Prostate gland (tissue), 2 donors: ENCODE measurements at regions not wholly inside any gene's neighbourhood (a gene's known extent, or its start where the extent isn't known, plus 50 kb on each side); places are given as distances from the start of the nearest gene placed in this dataset.

Source experiments
- DNase-seq: peaks from one replicate; pipeline ENCODE4 v3.0.0-alpha.2; 2019; ENCODE audit warnings: low spot score
- H3K27ac ChIP-seq, 2 donors: fragments of 200-600 bp; sonication (generic); 2 replicates each; pipeline ENCODE4 v1.5.1; 2017 to 2019
- H3K27me3 ChIP-seq: fragments of 200-600 bp; sonication (generic); replicated peaks from 2 replicates; pipeline ENCODE4 v1.5.1; 2019; ENCODE audit not compliant: insufficient read depth
- H3K36me3 ChIP-seq, 2 donors: fragments of 200-600 bp; sonication (generic); 1 replicate in 1 of 2; 2 replicates in 1 of 2; pipeline versions ENCODE4 v1.5.1 to v1.8.1; 2017 to 2019
- H3K4me1 ChIP-seq: fragments of 200-600 bp; sonication (generic); replicated peaks from 2 replicates; pipeline ENCODE4 v1.5.1; 2019
- H3K4me3 ChIP-seq, 2 donors: fragments of 200-600 bp; sonication (generic); 2 replicates each; pipeline ENCODE4 v1.5.1; 2017 to 2019
- H3K9me3 ChIP-seq: fragments of 200-600 bp; sonication (generic); 2 replicates; pipeline ENCODE4 v1.5.1; 2017
- CTCF ChIP-seq, 4 experiments: fragments of 200-600 bp in 2 of 4; fragments of 450-650 bp in 2 of 4; sonication (generic) in 2 of 4; IDR thresholded peaks; 1 replicate in 3 of 4; 2 replicates in 1 of 4; pipeline ENCODE4 v1.5.1; 2016 to 2019; ENCODE audit warnings: antibody characterized with exemption in 4 of 4, mild to moderate bottlenecking in 2 of 4, moderate library complexity in 2 of 4
- POLR2A ChIP-seq: fragments of 450-650 bp; IDR thresholded peaks from one replicate; pipeline ENCODE4 v1.6.1; 2016; ENCODE audit warnings: antibody characterized with exemption, mild to moderate bottlenecking
- POLR2AphosphoS5 ChIP-seq: sonication (generic); formaldehyde crosslinking; IDR thresholded peaks from one replicate; pipeline ENCODE4 v1.6.1; 2017; ENCODE audit warnings: antibody characterized with exemption
- WGBS: methylation state at CpG from one replicate; pipeline ENCODE4 v1.1.5; 2018; 5-methylcytosine and 5-hydroxymethylcytosine counted together
- intact Hi-C: fragments of 100-400 bp; cut with DNase I; formaldehyde crosslinking; loops from one replicate; pipeline ENCODE4 v1.14.2; 2022

- intact Hi-C loops = no loop called here
- no peaks in the 10 kb centered on the region for H3K9me3 ChIP-seq
Measured at GRCh38 chr4:54496412-54496811, 161.3 kb upstream of the KIT start.

GRCh38 chr4:54497947-54498346 lies 159.8 kb upstream of the KIT start:
- 46% methylated on average over 3 of the region's 3 CpGs for WGBS
- Histone ChIP-seq H3K9me3 (no peaks in the 10 kb centered on the region), H3K27me3 (no peaks in the 10 kb centered on the region), H3K36me3 (no peaks in the 10 kb centered on the region), H3K4me1 (no peaks in the 10 kb centered on the region), H3K27ac (no peak overlapping the region), H3K4me3 (no peak overlapping the region)
- no peak for TF ChIP-seq POLR2AphosphoS5
- TF ChIP-seq CTCF (IDR thresholded peaks at IDR 0.05) = no peak
- no peak for TF ChIP-seq POLR2A
- no peak for DNase-seq
- intact Hi-C loops = no loop called here

More at GRCh38 chr4:54496412-54496811, 161.3 kb upstream of the KIT start:
- DNase-seq = no peak
- Histone ChIP-seq H3K4me1 (no peaks in the 10 kb centered on the region), H3K4me3 (no peak overlapping the region), H3K27me3 (no peaks in the 10 kb centered on the region), H3K36me3 (no peaks in the 10 kb centered on the region), H3K27ac (no peak overlapping the region)
- TF ChIP-seq POLR2A (no peak), POLR2AphosphoS5 (no peak), CTCF (IDR thresholded peaks at IDR 0.05) (no peak)
- 72% methylated on average over 5 of the region's 5 CpGs for WGBS

GRCh38 chr4:54498661-54499111 lies 159.1 kb upstream of the KIT start:
- intact Hi-C loops = no loop called here
- DNase-seq = no peak

GRCh38 chr4:54499308-54500074 lies 158.3 kb upstream of the KIT start:
- TF ChIP-seq POLR2A = no peak
- no peak for TF ChIP-seq CTCF (IDR thresholded peaks at IDR 0.05)
- TF ChIP-seq POLR2AphosphoS5 = no peak
- DNase-seq = no peak
- H3K27ac ChIP-seq = no peak overlapping the region
- WGBS = 54% methylated on average over 7 of the region's 7 CpGs
- H3K4me1 ChIP-seq = no peaks in the 10 kb centered on the region
- intact Hi-C loops = no loop called here
- no peaks in the 10 kb centered on the region for H3K27me3 ChIP-seq
- no peaks in the 10 kb centered on the region for H3K9me3 ChIP-seq
- H3K36me3 ChIP-seq = no peaks in the 10 kb centered on the region
- H3K4me3 ChIP-seq = no peak overlapping the region

More at GRCh38 chr4:54498661-54499111, 159.1 kb upstream of the KIT start:
- Histone ChIP-seq H3K4me1 (no peaks in the 10 kb centered on the region), H3K36me3 (no peaks in the 10 kb centered on the region), H3K9me3 (no peaks in the 10 kb centered on the region), H3K27me3 (no peaks in the 10 kb centered on the region), H3K4me3 (no peak overlapping the region), H3K27ac (no peak overlapping the region)
- WGBS = 59% methylated on average over 1 of the region's 1 CpG
- TF ChIP-seq POLR2A = no peak
- TF ChIP-seq CTCF (IDR thresholded peaks at IDR 0.05) = no peak
- TF ChIP-seq POLR2AphosphoS5 = no peak

GRCh38 chr4:54505362-54505761 lies 152.4 kb upstream of the KIT start:
- H3K4me3 ChIP-seq = no peak overlapping the region
- no peak overlapping the region for H3K27ac ChIP-seq
- H3K27me3 ChIP-seq = no peaks in the 10 kb centered on the region
- no peaks in the 10 kb centered on the region for H3K36me3 ChIP-seq
- H3K4me1 ChIP-seq = no peaks in the 10 kb centered on the region
- no peaks in the 10 kb centered on the region for H3K9me3 ChIP-seq
- TF ChIP-seq CTCF (IDR thresholded peaks at IDR 0.05) (no peak), POLR2A (no peak), POLR2AphosphoS5 (no peak)
- DNase-seq = no peak
- intact Hi-C loops = no loop called here
